IPS DF 4.7 (cell line): ENCODE measurements at regions not wholly inside any gene's neighbourhood (a gene's known extent, or its start where the extent isn't known, plus 50 kb on each side); places are given as distances from the start of the nearest gene placed in this dataset.

Experiments
- DNase-seq: peaks from one replicate; pipeline ENCODE4 v3.0.0-alpha.2; 2013; ENCODE audit warnings: low spot score; ENCODE audit errors: extremely low read depth

- DNase-seq, result no peak
These were observed 125.3 kb downstream of the TSHZ3 start for GRCh38 chr19:31223740-31224534.

GRCh38 chr19:31220540-31220939, 128.7 kb downstream of the TSHZ3 start:
- DNase-seq, result peak; percentile 33

- no peak for DNase-seq
These were observed 134.2 kb downstream of the TSHZ3 start for GRCh38 chr19:31214997-31215396.

GRCh38 chr19:31214086-31214485, 135.2 kb downstream of the TSHZ3 start:
- no peak for DNase-seq

- no peak for DNase-seq
These were observed 138.1 kb downstream of the TSHZ3 start for GRCh38 chr19:31211088-31211487.

- no peak for DNase-seq
These were observed 143.2 kb downstream of the TSHZ3 start for GRCh38 chr19:31205887-31206518.

GRCh38 chr19:31204115-31204514, 145.1 kb downstream of the TSHZ3 start:
- DNase-seq, result no peak

- DNase-seq, result no peak
These were observed 164.0 kb downstream of the TSHZ3 start for GRCh38 chr19:31185261-31185660.

- no peak for DNase-seq
These were observed 167.7 kb downstream of the TSHZ3 start for GRCh38 chr19:31181535-31181934.

GRCh38 chr19:31180907-31181306, 168.3 kb downstream of the TSHZ3 start:
- no peak for DNase-seq

- DNase-seq, result no peak
These were observed 169.8 kb downstream of the TSHZ3 start for GRCh38 chr19:31179471-31179852.

GRCh38 chr19:31178833-31179470, 170.3 kb downstream of the TSHZ3 start:
- DNase-seq, result no peak

- DNase-seq, result no peak
These were observed 172.0 kb downstream of the TSHZ3 start for GRCh38 chr19:31177246-31177645.

GRCh38 chr19:31175564-31176348, 173.5 kb downstream of the TSHZ3 start:
- no peak for DNase-seq

GRCh38 chr19:31174948-31175347, 174.3 kb downstream of the TSHZ3 start:
- no peak for DNase-seq

- no peak for DNase-seq
These were observed 175.2 kb downstream of the TSHZ3 start for GRCh38 chr19:31173991-31174390.

GRCh38 chr19:31171936-31172335, 177.3 kb downstream of the TSHZ3 start:
- no peak for DNase-seq

GRCh38 chr19:31170046-31170445, 179.2 kb downstream of the TSHZ3 start:
- no peak for DNase-seq

GRCh38 chr19:31168106-31168625, 181.1 kb downstream of the TSHZ3 start:
- no peak for DNase-seq

GRCh38 chr19:31167690-31168089, 181.5 kb downstream of the TSHZ3 start:
- no peak for DNase-seq

- DNase-seq, result no peak
These were observed 183.0 kb downstream of the TSHZ3 start for GRCh38 chr19:31166206-31166605.
